GM13976 (cell line): ENCODE measurements at regions not wholly inside any gene's neighbourhood (a gene's known extent, or its start where the extent isn't known, plus 50 kb on each side); places are given as distances from the start of the nearest gene placed in this dataset.
"Not testable (repeated sequence)": the region's sequence is repeated elsewhere in the genome, so short reads cannot be mapped to it uniquely, and the experiment has no call there.

Experiments
- DNase-seq: peaks from one replicate; pipeline ENCODE4 v3.0.0; 2012; ENCODE audit warnings: low spot score
- in situ Hi-C: fragments of 300-500 bp; cut with MboI; formaldehyde crosslinking; loops from one replicate; pipeline ENCODE4 v1.12.0; 2022; ENCODE audit warnings: low sequenced_read_pairs, mixed read lengths, inconsistent platforms; ENCODE audit not compliant: unreplicated experiment
- TF ChIP-seq, protein P1 (sequence below): IDR thresholded peaks from 2 replicates; pipeline ENCODE4 v1.5.1; 2012; ENCODE audit warnings: borderline replicate concordance, mild to moderate bottlenecking; ENCODE audit not compliant: insufficient read depth; ENCODE audit errors: extremely low read depth, missing control alignments, control extremely low read depth

DNA sequence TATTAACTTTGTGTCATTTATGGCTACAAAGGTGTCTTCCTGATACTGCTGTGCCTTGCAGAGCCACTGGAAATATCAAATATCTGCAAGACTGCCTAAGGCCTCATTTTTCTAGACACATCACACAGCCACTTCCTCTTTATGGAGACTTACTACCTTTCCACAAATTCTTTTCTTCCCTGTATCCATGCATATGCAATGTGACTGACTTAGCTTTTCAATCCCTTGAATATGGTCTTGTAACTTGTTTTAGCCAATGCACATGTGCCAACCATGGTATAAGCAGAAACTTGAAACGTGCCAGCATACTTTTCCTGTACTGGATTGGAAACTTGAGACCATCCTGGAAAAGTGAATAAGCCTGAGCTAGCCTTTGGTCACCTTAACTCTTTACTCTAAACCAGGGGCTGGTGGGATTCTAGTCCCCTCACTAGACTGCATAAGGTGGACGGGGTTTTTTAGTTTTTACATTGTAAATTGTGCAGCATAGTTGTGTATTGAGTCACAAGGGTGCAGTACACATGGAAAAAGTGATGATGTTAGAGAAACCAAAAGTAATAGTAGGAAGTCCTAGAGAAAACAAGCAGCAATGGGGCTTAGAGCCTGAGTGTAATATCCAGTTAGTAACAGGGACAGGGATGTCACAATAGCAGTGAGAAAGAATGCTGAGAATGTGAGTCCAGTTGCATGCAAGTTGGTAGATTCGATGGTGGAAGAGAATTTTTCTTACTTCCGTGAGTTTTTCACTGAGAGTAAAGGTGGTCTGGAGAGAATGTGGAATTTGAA is 879.5 kb downstream of the SORCS1 start:
- in situ Hi-C loops: no loop called here
- TF ChIP-seq, protein P1, sequence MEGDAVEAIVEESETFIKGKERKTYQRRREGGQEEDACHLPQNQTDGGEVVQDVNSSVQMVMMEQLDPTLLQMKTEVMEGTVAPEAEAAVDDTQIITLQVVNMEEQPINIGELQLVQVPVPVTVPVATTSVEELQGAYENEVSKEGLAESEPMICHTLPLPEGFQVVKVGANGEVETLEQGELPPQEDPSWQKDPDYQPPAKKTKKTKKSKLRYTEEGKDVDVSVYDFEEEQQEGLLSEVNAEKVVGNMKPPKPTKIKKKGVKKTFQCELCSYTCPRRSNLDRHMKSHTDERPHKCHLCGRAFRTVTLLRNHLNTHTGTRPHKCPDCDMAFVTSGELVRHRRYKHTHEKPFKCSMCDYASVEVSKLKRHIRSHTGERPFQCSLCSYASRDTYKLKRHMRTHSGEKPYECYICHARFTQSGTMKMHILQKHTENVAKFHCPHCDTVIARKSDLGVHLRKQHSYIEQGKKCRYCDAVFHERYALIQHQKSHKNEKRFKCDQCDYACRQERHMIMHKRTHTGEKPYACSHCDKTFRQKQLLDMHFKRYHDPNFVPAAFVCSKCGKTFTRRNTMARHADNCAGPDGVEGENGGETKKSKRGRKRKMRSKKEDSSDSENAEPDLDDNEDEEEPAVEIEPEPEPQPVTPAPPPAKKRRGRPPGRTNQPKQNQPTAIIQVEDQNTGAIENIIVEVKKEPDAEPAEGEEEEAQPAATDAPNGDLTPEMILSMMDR: no peak
- no peak for DNase-seq

DNA sequence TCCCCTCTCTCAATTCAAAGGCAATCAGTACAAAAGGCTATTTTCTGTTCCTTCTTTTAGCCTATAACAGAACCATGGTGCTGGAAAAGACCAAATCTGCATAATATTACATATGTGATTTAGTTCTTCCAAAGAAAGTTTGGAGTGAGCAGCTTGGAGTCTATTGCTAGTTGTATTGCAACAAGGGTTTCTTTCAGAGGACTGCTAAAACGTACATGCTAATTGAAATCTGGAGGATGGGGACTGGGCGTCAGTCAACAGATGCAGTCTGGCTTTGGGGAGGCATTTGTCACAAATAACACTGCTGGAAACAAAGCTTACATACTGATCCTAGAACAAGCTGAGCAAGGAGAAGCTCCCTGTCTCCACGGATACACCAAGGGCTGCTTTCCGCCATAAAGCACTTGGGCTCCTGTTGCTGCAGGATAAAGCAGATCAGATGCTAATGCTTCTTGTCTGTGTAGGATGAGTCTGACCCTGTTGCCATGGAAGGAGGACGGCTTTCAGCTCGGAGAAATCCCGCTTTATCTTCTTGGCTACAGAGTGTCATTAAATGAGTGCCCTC is 883.5 kb downstream of the SORCS1 start:
- in situ Hi-C loops: no loop called here
- no peak for DNase-seq
- TF ChIP-seq, protein P1: no peak

DNA sequence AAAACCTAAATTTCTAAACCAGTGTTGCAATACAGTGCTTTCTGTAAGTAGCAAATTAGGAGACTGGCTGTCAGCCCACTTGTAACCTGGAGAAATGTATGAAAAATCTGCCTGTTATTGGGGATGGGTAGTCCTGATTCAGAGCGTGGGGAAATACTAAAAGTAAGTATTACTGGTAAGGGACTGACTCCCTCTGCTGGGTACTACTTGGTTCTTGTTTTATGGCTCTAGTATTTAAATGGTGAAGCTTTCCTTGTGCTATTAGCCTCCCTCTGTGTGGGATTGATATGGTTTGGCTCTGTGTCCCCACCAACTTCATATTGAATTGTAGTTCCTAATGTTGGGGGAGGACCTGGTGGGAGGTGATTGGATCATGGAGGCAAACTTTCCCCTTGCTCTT is 886.1 kb downstream of the SORCS1 start:
- in situ Hi-C loops: no loop called here
- DNase-seq: no peak
- TF ChIP-seq, protein P1: no peak

DNA sequence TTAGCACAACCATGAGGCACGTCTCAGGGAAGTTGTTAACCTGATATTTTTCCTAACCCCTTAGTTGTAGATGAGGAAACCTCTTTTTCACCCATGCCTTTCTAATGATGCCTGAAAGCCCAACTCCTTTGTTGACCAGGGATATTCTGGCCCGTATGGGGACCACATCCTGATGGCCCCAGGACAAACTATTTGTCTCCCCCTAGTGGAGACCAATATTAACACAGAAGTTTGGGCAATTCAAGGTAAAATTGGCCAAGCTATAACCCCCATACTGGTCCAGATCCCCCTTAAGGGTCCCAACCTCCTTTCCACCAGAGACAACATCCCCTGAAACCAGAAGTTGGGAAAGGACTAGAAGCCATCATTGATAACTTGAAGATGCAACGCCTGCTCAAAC is 893.3 kb downstream of the SORCS1 start:
- in situ Hi-C loops: no loop called here

DNA sequence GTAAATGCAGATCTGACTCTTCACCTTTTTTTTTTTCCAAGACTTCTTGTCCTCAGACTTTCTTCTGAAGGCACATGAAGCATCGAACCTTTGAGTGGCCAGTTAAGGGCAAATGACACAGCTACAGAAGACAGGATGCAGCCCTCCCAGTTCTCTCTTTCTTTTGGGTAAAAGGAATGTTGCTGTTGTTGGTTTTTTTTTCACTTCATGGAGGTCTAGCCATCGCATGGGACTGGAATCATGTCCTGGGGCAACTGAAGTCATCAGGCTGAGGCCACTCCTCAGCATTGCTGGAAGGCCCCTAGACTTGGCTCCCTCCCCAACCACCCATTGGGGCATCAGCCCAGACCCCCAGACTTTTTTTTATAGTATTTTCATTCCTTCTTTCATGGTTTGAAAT is 896.5 kb downstream of the SORCS1 start:
- no peak for DNase-seq
- TF ChIP-seq, protein P1: no peak
- in situ Hi-C loops: no loop called here

More for the DNA sequence above, 893.3 kb downstream of the SORCS1 start:
- DNase-seq: no peak
- TF ChIP-seq, protein P1: no peak

DNA sequence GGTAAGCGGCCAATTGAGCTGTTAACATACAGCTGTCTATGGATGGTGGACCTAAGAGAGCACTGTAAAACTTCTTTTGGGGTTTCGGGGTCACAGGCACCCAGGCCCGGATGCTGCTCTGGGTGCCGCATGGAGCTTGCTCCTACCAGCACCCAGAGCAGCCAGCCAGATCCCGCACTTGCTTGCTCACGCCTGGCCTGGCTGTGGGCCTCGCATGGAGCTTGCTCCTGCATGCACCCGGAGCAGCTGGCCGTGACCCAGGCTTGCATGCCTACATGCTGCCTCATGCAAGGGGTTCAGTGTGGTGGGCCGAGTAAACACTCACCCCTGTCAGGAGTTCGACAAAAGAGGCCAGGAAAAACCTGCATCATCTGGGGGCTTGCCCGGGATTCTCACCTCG is 896.9 kb downstream of the SORCS1 start:
- DNase-seq: no peak
- TF ChIP-seq, protein P1: no peak
- in situ Hi-C loops: no loop called here

DNA sequence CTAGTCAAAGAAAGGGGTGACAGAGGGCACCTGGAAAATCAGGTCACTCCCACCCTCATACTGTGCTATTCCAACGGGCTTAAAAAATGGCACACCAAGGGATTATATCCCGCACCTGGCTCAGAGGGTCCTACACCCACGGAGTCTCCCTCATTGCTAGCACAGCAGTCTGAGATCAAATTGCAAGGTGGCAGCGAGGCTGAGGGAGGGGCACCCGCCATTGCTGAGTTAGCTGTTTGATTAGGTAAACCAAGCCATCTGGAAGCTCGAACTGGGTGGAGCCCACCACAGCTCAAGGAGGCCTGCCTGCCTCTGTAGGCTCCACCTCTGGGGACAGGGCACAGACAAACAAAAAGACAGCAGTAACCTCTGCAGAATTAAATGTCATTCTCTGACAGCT is 907.1 kb downstream of the SORCS1 start:
- in situ Hi-C loops, DNase-seq: not testable (repeated sequence)
